ENCODE measurements at regions not wholly inside any gene's neighbourhood (a gene's known extent, or its start where the extent isn't known, plus 50 kb on each side); places are given as distances from the start of the nearest gene placed in this dataset.

GRCh38 chr16:74218871-74219270 lies 77.7 kb upstream of the PSMD7 start:
- TF ChIP-seq CTCF (IDR thresholded peaks at IDR 0.05; ENCODE audit: extremely low read depth, insufficient read depth, missing control alignments) = no peak
- DNase-seq (ENCODE audit: low spot score) = no peak
- in situ Hi-C loops (cut with MboI; ENCODE audit: low pct_unique_long_range_greater_than_20kb, low sequenced_read_pairs, unreplicated experiment) = no loop called here

DNA sequence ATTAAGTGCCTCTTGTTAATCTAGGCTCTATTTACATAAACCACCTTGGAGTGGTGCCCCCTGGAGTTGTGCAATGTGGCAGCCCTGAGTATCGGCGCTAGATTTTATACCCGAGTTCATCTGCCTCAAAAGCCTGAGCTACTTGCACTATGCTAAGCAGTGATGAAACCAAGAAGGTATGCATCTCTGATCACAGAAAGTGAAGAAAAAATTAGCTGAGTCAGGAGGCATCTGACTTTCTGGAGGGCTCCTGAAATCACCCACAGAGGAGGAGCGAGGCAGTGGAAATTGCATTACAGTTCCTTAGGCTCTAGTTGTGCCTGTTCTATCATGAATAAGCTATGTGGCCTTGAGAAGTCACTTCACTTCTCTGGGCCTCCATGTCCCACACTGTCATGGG lies 80.3 kb upstream of the PSMD7 start:
- in situ Hi-C loops (cut with MboI; ENCODE audit: low pct_unique_long_range_greater_than_20kb, low sequenced_read_pairs, unreplicated experiment) = no loop called here
- TF ChIP-seq CTCF (IDR thresholded peaks at IDR 0.05; ENCODE audit: extremely low read depth, insufficient read depth, missing control alignments) = no peak
- DNase-seq (ENCODE audit: low spot score) = no peak

DNA sequence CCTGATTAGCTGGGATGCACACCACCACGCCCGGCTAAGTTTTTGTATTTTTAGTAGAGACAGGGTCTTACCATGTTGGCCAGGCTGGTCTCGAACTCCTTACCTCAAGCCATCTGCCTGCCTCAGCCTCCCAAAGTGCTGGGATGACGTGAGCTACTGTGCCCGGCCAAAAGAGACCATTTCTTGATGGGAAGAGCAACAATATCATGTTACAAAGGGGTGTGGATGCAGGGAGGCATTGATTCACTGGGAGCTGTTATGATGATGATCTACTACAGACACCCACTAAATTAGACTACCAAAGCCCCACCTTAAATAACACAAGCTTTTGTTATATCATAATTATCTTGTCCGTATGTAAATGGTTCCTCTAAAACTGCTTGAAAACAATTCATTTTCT lies 81.4 kb upstream of the PSMD7 start:
- no peak for TF ChIP-seq CTCF (IDR thresholded peaks at IDR 0.05; ENCODE audit: extremely low read depth, insufficient read depth, missing control alignments)
- no peak for DNase-seq (ENCODE audit: low spot score)
- in situ Hi-C loops (cut with MboI; ENCODE audit: low pct_unique_long_range_greater_than_20kb, low sequenced_read_pairs, unreplicated experiment) = no loop called here

- TF ChIP-seq CTCF (IDR thresholded peaks at IDR 0.05; ENCODE audit: extremely low read depth, insufficient read depth, missing control alignments) = no peak
- in situ Hi-C loops (cut with MboI; ENCODE audit: low pct_unique_long_range_greater_than_20kb, low sequenced_read_pairs, unreplicated experiment) = no loop called here
- DNase-seq (ENCODE audit: low spot score) = no peak
Measured at GRCh38 chr16:74213372-74213771, 83.2 kb upstream of the PSMD7 start.

GRCh38 chr16:74210245-74210644 lies 86.4 kb upstream of the PSMD7 start:
- DNase-seq (ENCODE audit: low spot score) = no peak
- no peak for TF ChIP-seq CTCF (IDR thresholded peaks at IDR 0.05; ENCODE audit: extremely low read depth, insufficient read depth, missing control alignments)
- in situ Hi-C loops (cut with MboI; ENCODE audit: low pct_unique_long_range_greater_than_20kb, low sequenced_read_pairs, unreplicated experiment) = no loop called here

- TF ChIP-seq CTCF (IDR thresholded peaks at IDR 0.05; ENCODE audit: extremely low read depth, insufficient read depth, missing control alignments) = no peak
- in situ Hi-C loops (cut with MboI; ENCODE audit: low pct_unique_long_range_greater_than_20kb, low sequenced_read_pairs, unreplicated experiment) = no loop called here
- no peak for DNase-seq (ENCODE audit: low spot score)
Measured at GRCh38 chr16:74202009-74202408, 94.6 kb upstream of the PSMD7 start.

DNA sequence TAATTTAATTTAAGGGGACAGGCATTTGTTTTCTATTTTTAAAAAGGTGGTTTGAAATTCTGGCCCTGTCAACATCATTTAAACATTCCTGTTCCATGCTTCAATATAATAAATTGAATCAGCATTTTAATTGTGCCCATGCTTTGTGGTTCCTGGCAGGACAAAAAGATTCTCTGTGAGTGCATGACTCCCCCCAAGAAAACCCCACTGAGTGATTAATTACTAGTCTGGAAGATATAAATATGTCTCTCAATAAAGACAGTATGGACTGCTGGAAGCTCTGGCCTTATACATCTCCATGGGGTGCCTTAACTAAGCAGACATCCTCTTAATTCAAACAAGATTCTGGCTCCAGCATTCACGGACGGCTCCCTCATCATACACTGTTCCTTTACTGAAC lies 95.0 kb upstream of the PSMD7 start:
- DNase-seq (ENCODE audit: low spot score) = no peak
- in situ Hi-C loops (cut with MboI; ENCODE audit: low pct_unique_long_range_greater_than_20kb, low sequenced_read_pairs, unreplicated experiment) = no loop called here

More for the DNA sequence above, 95.0 kb upstream of the PSMD7 start:
- TF ChIP-seq CTCF (IDR thresholded peaks at IDR 0.05; ENCODE audit: extremely low read depth, insufficient read depth, missing control alignments) = no peak

Data from GM13977 (cell line).